SK-N-SH treated with all-trans-retinoic acid at 6 μM for 48 hours (cell line): ENCODE measurements at regions not wholly inside any gene's neighbourhood (a gene's known extent, or its start where the extent isn't known, plus 50 kb on each side); places are given as distances from the start of the nearest gene placed in this dataset.

Experiments
- ARNTL ChIP-seq: fragments of 450-650 bp; formaldehyde crosslinking; IDR thresholded peaks from 2 replicates; pipeline ENCODE4 v1.5.0; 2020; ENCODE audit warnings: low read depth, mild to moderate bottlenecking, moderate library complexity, borderline replicate concordance
- BACH2 ChIP-seq: fragments of 250-450 bp; sonication (Bioruptor Pico); IDR thresholded peaks from 2 replicates; pipeline ENCODE4 v1.9.0; 2021; ENCODE audit warnings: mild to moderate bottlenecking, borderline replicate concordance
- CREB5 ChIP-seq: fragments of 250-450 bp; sonication (Bioruptor Pico); IDR thresholded peaks from 2 replicates; pipeline ENCODE4 v1.5.1; 2020; ENCODE audit warnings: low read depth, mild to moderate bottlenecking, moderate library complexity
- CSRNP3 ChIP-seq: fragments of 250-450 bp; sonication (Bioruptor Pico); IDR thresholded peaks from 2 replicates; pipeline ENCODE4 v1.5.1; 2021; ENCODE audit warnings: mild to moderate bottlenecking, moderate library complexity
- ISL1 ChIP-seq: fragments of 250-450 bp; sonication (Bioruptor Pico); IDR thresholded peaks from 2 replicates; pipeline ENCODE4 v2.1.2; 2022; ENCODE audit warnings: mild to moderate bottlenecking, moderate library complexity
- OSR1 ChIP-seq: fragments of 250-450 bp; sonication (Bioruptor Pico); IDR thresholded peaks from 2 replicates; pipeline ENCODE4 v1.8.0; 2022; ENCODE audit warnings: moderate library complexity, mild to moderate bottlenecking, inconsistent platforms
- PATZ1 ChIP-seq: fragments of 250-450 bp; sonication (Bioruptor Pico); IDR thresholded peaks from 2 replicates; pipeline ENCODE4 v1.8.0; 2020; ENCODE audit warnings: mild to moderate bottlenecking, moderate library complexity, borderline replicate concordance
- POU6F1 ChIP-seq: fragments of 250-450 bp; sonication (Bioruptor Pico); IDR thresholded peaks from 2 replicates; pipeline ENCODE4 v1.8.0; 2021; ENCODE audit warnings: low read depth, mild to moderate bottlenecking, moderate library complexity, borderline replicate concordance
- PPARA ChIP-seq: fragments of 250-450 bp; sonication (Bioruptor Pico); IDR thresholded peaks from 2 replicates; pipeline ENCODE4 v1.5.0; 2020; ENCODE audit warnings: mild to moderate bottlenecking, borderline replicate concordance
- TOX ChIP-seq: fragments of 250-450 bp; sonication (Bioruptor Pico); IDR thresholded peaks from 2 replicates; pipeline ENCODE4 v1.8.0; 2021; ENCODE audit warnings: mild to moderate bottlenecking, moderate library complexity, borderline replicate concordance
- ZFP3 ChIP-seq: fragments of 250-450 bp; sonication (Bioruptor Pico); IDR thresholded peaks from 2 replicates; pipeline ENCODE4 v1.5.0; 2020; ENCODE audit warnings: mild to moderate bottlenecking, moderate library complexity
- ZFP30 ChIP-seq: fragments of 450-650 bp; formaldehyde crosslinking; IDR thresholded peaks from 2 replicates; pipeline ENCODE4 v1.5.0; 2022; ENCODE audit warnings: mild to moderate bottlenecking, moderate library complexity

- TF ChIP-seq ZFP30 (CRISPR knock-in tag) (no peak), PATZ1 (CRISPR knock-in tag) (no peak), CSRNP3 (CRISPR knock-in tag) (no peak), POU6F1 (no peak), ZFP3 (CRISPR knock-in tag) (no peak), ARNTL (no peak), ISL1 (CRISPR knock-in tag) (no peak), BACH2 (CRISPR knock-in tag) (no peak), OSR1 (CRISPR knock-in tag) (no peak), TOX (CRISPR knock-in tag) (no peak), CREB5 (CRISPR knock-in tag) (no peak), PPARA (CRISPR knock-in tag) (no peak)
These were observed 376.5 kb downstream of the SH3GL2 start for GRCh38 chr9:17955409-17955808.
